Fibroblast of pulmonary artery (primary cell): ENCODE measurements at regions not wholly inside any gene's neighbourhood (a gene's known extent, or its start where the extent isn't known, plus 50 kb on each side); places are given as distances from the start of the nearest gene placed in this dataset.

Source experiments
- DNase-seq: peaks from one replicate; pipeline ENCODE4 v3.0.0-alpha.2; 2010; ENCODE audit warnings: low read depth
- H3K4me3 ChIP-seq: replicated peaks from 2 replicates; pipeline ENCODE4 v1.5.1; 2011; ENCODE audit warnings: low read depth, mild to moderate bottlenecking, control low read depth, low read length, moderate library complexity
- CTCF ChIP-seq: IDR thresholded peaks from 2 replicates; pipeline ENCODE4 v1.5.1; 2011; ENCODE audit warnings: mild to moderate bottlenecking, control low read depth, low read length, inconsistent platforms; ENCODE audit errors: missing control alignments

DNA sequence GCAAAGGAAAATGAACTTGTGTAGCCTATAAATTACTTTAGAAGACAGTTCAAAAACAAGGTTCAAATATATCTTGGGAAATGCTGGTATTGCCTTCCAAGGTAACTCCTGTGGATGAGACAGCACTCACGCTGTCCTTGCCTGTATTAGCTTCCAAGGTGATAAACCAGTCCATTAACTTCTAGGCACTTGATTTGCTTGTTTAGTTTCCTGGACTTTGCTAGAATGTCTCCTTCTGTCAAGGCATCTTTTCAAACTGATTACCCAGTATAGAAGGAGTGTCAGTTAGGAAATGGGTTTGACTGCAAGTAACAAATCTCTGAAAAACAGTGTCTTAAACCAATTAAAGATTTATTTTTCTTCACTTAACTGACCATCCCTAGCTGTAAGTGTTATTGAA lies 103.4 kb upstream of the SLC22A23 start:
- no peak for DNase-seq
- TF ChIP-seq CTCF: no peak
- H3K4me3 ChIP-seq: no peak overlapping the region

DNA sequence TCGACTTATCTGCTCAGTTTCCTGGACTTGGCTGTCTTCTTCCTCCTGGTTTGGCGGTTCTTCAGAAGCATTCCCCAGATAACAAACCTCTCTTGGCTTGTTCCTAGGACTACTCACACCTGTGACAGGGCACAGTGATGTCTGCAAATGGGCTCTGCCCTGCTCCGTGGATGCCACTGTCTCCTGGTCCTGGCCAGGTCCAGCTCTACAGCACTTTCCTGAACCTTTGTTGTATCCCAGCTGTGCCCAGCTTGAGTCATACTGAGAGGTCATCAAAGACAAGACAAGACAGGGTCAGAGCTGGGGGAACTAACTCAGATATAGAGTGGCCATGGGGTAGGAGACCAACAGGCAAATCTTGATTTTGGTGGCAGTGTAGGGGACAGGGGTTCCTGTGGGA lies 102.7 kb upstream of the SLC22A23 start:
- TF ChIP-seq CTCF: no peak
- H3K4me3 ChIP-seq: no peak overlapping the region
- DNase-seq: no peak

GRCh38 chr6:3557336-3557735 lies 100.5 kb upstream of the SLC22A23 start:
- no peak overlapping the region for H3K4me3 ChIP-seq
- TF ChIP-seq CTCF: no peak

DNA sequence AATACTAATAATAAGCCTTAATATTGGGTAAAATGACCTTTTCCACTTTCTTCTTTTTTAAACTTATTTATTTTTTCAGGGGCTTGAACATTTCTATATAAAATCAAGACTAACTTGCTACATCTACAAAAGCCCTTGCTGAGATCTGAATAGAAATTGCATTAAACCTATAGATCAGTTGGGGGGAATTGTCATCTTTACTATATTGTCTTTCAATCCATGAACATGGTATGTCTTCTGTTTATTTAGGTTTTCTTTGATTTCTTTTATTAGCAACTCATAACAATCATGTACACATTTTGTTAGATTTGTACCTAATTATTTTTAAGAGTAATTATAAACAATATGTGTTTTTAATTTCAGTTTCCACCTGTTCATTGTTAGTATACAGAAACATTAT lies 96.4 kb upstream of the SLC22A23 start:
- TF ChIP-seq CTCF: no peak
- no peak overlapping the region for H3K4me3 ChIP-seq
- no peak for DNase-seq

More at GRCh38 chr6:3557336-3557735, 100.5 kb upstream of the SLC22A23 start:
- no peak for DNase-seq

GRCh38 chr6:3551716-3552511 lies 95.1 kb upstream of the SLC22A23 start:
- no peak for DNase-seq
- no peak overlapping the region for H3K4me3 ChIP-seq
- no peak for TF ChIP-seq CTCF

DNA sequence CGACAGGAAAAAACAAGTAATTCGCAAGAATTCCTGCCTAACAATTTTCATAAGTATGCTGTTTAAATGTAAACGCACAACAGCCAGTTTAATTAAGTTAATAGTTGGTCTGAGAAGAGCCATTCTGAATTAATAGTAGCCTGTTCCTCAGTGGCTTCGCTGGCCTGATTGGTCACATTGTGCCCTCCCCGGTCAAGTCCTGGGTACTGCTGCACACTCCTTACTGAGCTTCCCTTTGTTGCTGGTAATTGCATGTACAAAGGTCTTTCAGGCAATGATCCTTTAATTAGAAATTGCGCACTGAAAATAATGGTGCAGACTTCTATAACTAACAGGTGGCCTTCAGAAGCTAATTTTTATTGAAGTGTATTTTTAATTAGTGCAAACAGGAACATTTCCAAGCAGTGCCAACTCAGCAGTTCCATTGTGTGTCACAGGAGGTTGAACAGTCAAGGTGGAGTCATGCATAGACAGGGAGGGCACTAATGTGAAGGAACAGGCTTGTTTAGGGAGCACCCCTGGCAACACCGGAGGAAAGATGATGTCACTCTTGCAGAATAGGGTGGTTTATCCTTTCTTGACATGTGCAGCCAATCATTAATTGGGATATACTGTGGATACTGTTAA lies 92.6 kb upstream of the SLC22A23 start:
- TF ChIP-seq CTCF: no peak
- H3K4me3 ChIP-seq: no peak overlapping the region
- DNase-seq: no peak

- no peak overlapping the region for H3K4me3 ChIP-seq
- no peak for DNase-seq
- TF ChIP-seq CTCF: no peak
Observed at GRCh38 chr6:3546121-3546520, 89.3 kb upstream of the SLC22A23 start.
